Liver (tissue), 8 donors: ENCODE measurements at regions not wholly inside any gene's neighbourhood (a gene's known extent, or its start where the extent isn't known, plus 50 kb on each side); places are given as distances from the start of the nearest gene placed in this dataset.

Source experiments
- DNase-seq: peaks from one replicate; pipeline ENCODE4 v3.0.0-alpha.2; 2017; ENCODE audit warnings: low spot score
- H3K27ac ChIP-seq, 2 donors: one replicate each; pipeline ENCODE4 v1.7.0; 2013; ENCODE audit warnings: inconsistent platforms in 2 of 2, low read length in 2 of 2, control low read depth in 1 of 2, low read depth in 1 of 2, mild to moderate bottlenecking in 1 of 2
- H3K27me3 ChIP-seq, 4 donors: one replicate each; pipeline versions ENCODE4 v1.6.1 to v1.7.0; 2013; ENCODE audit warnings: low read length in 3 of 4, inconsistent platforms in 1 of 4, mild to moderate bottlenecking in 1 of 4, moderate library complexity in 1 of 4; ENCODE audit not compliant: control insufficient read depth in 4 of 4, insufficient read depth in 4 of 4
- H3K36me3 ChIP-seq, 4 donors: one replicate each; pipeline versions ENCODE4 v1.6.1 to v1.7.0; 2013; ENCODE audit warnings: low read length in 3 of 4, mild to moderate bottlenecking in 3 of 4, low read depth in 1 of 4, moderate library complexity in 1 of 4; ENCODE audit not compliant: control insufficient read depth in 4 of 4, insufficient read depth in 3 of 4
- H3K4me1 ChIP-seq, 4 donors: one replicate each; pipeline versions ENCODE4 v1.6.1 to v1.7.0; 2013; ENCODE audit warnings: low read length in 3 of 4, mild to moderate bottlenecking in 3 of 4, moderate library complexity in 1 of 4; ENCODE audit not compliant: control insufficient read depth in 4 of 4, insufficient read depth in 4 of 4
- H3K4me3 ChIP-seq, 3 donors: one replicate each; pipeline versions ENCODE4 v1.6.1 to v1.7.0; 2013; ENCODE audit warnings: low read length in 3 of 3, control low read depth in 1 of 3, low read depth in 1 of 3, mild to moderate bottlenecking in 1 of 3
- H3K9ac ChIP-seq, 2 donors: one replicate each; pipeline ENCODE4 v1.7.0; 2013; ENCODE audit warnings: low read length in 2 of 2, mild to moderate bottlenecking in 2 of 2, moderate library complexity in 2 of 2, control low read depth in 1 of 2, low read depth in 1 of 2
- H3K9me3 ChIP-seq, 4 donors: one replicate each; pipeline versions ENCODE4 v1.6.1 to v1.7.0; 2013; ENCODE audit warnings: low read length in 3 of 4; ENCODE audit not compliant: control insufficient read depth in 4 of 4
- EGR1 ChIP-seq, 2 donors: IDR thresholded peaks; 2 replicates each; pipeline ENCODE4 v1.6.1; 2016 to 2018; ENCODE audit warnings: antibody characterized with exemption in 2 of 2, low read depth in 2 of 2
- FOXA1 ChIP-seq: IDR thresholded peaks from 2 replicates; pipeline ENCODE4 v1.6.1; 2016; ENCODE audit warnings: antibody characterized with exemption
- GABPA ChIP-seq, 2 donors: IDR thresholded peaks in 1 of 2; conservative IDR thresholded peaks in 1 of 2; 2 replicates each; pipeline ENCODE4 v1.6.1; 2016; ENCODE audit warnings: antibody characterized with exemption in 2 of 2, mild to moderate bottlenecking in 1 of 2, moderate library complexity in 1 of 2
- HNF4A ChIP-seq, 2 donors: conservative IDR thresholded peaks; 2 replicates each; pipeline ENCODE4 v1.6.1; 2016; ENCODE audit warnings: antibody characterized with exemption in 2 of 2, mild to moderate bottlenecking in 2 of 2
- RAD21 ChIP-seq, 2 donors: IDR thresholded peaks; 2 replicates each; pipeline ENCODE4 v1.6.1; 2016; ENCODE audit warnings: antibody characterized with exemption in 2 of 2, mild to moderate bottlenecking in 2 of 2
- RXRA ChIP-seq, 2 donors: IDR thresholded peaks; 2 replicates each; pipeline ENCODE4 v1.6.1; 2017 to 2018; ENCODE audit warnings: antibody characterized with exemption in 2 of 2, mild to moderate bottlenecking in 1 of 2
- SP1 ChIP-seq: IDR thresholded peaks from 2 replicates; pipeline ENCODE4 v1.6.1; 2018; ENCODE audit warnings: antibody characterized with exemption, mild to moderate bottlenecking
- YY1 ChIP-seq: IDR thresholded peaks from 2 replicates; pipeline ENCODE4 v1.6.1; 2016; ENCODE audit warnings: antibody characterized with exemption, mild to moderate bottlenecking
- WGBS: extraction: QIAGEN DNeasy Blood & Tissue Kit; methylation state at CpG from one replicate; pipeline ENCODE4 v1.1.7; 2013; 5-methylcytosine and 5-hydroxymethylcytosine counted together
- TF ChIP-seq, protein P1 (sequence below): IDR thresholded peaks from 2 replicates; pipeline ENCODE4 v1.6.1; 2016; ENCODE audit warnings: antibody characterized with exemption
- TF ChIP-seq, protein P2 (sequence below): IDR thresholded peaks from 2 replicates; pipeline ENCODE4 v1.6.1; 2016; ENCODE audit warnings: antibody characterized with exemption
- TF ChIP-seq, protein P3 (sequence below): IDR thresholded peaks from 2 replicates; pipeline ENCODE4 v1.6.1; 2016; ENCODE audit warnings: antibody characterized with exemption, mild to moderate bottlenecking
- TF ChIP-seq, protein P4 (sequence below): fragments of 150-350 bp; IDR thresholded peaks from 2 replicates; pipeline ENCODE4 v1.5.1; 2017; ENCODE audit warnings: improper control_type of control experiment, low read depth, low read length; ENCODE audit not compliant: missing input control
- donor health status: healthy.
- donor health status: healthy.
- donor health status: healthy.
- donor health status: healthy.
- donor health status: healthy.

DNA sequence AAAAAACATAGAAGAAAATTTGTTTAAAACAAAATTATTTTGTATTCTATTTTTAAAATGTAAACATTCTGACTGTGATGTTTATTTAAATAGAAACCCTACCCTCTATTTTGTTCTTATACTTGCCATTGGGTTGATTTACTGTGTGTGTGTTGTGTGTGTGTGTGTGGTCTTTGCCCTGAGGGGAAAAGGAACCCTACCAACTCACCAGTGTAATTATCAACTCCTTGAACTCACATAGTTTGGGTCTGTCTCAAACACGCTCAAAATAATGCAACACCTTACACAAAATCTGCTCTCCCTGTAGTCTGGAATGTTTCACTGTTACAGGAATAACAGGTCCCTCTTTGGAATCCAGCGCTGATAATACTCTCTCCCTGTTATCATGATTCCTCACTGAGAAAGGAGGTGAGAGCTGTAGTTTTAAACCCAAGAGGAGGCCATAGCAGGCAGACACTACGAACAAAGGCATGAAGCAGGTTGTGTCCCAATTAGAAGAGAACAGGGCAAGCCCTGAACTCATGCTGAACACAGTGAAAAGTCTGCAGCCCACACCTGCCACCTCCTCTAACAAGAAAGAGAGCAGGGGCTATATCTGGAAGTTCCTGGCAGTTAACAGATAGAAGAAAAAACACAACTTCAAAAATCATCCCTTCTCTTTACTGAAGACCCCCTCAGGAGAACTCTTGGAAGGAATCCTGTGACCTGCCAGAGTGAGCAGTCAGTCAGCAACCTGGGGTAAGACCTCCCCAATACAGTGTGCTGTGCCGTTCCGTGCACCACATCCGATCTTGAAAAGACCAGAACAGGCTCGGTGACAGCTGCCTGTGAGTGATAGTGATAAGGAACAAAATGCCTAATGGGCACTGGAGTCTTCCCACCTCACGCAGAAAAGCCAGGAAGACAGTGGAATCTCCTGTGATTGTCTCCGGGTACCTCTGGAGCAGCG is 608.1 kb upstream of the ADAMTS16 start:
- Histone ChIP-seq H3K9ac (no peak overlapping the region), H3K27ac (no peak overlapping the region), H3K4me1 (no peaks in the 10 kb centered on the region), H3K36me3 (no peaks in the 10 kb centered on the region), H3K9me3 (no peaks in the 10 kb centered on the region), H3K27me3 (no peaks in the 10 kb centered on the region), H3K4me3 (no peak overlapping the region)
- no peak for TF ChIP-seq SP1
- TF ChIP-seq, protein P1, sequence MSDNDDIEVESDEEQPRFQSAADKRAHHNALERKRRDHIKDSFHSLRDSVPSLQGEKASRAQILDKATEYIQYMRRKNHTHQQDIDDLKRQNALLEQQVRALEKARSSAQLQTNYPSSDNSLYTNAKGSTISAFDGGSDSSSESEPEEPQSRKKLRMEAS, result no peak
- no peak for TF ChIP-seq GABPA (IDR thresholded peaks at IDR 0.05 in 1 of 2, conservative IDR thresholded peaks at IDR 0.05 in 1 of 2)
- TF ChIP-seq RXRA (IDR thresholded peaks at IDR 0.05), result no peak
- no peak for TF ChIP-seq YY1
- TF ChIP-seq HNF4A (conservative IDR thresholded peaks at IDR 0.05), result no peak
- TF ChIP-seq, protein P2, sequence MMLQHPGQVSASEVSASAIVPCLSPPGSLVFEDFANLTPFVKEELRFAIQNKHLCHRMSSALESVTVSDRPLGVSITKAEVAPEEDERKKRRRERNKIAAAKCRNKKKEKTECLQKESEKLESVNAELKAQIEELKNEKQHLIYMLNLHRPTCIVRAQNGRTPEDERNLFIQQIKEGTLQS, result no peak
- DNase-seq, result no peak
- 66% methylated on average over 10 of the region's 10 CpGs for WGBS

DNA sequence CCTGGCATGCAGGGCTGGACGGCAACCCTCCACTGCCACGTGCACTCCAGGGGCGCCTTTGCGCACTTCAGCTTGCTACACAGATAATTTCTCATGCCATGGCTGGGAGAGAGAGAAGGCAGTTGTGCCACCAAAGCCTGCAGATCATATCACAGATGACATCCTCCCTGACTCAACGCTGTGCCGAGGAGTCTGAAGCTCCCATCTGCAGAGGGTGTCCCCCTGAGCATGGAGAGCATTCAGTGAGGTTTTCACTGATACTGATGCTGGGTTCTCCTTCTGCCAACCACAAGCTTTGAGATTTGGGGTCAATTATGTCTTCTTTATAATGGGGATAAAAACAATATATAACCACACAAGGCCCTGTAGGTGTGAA is 607.4 kb upstream of the ADAMTS16 start:
- TF ChIP-seq, protein P3, sequence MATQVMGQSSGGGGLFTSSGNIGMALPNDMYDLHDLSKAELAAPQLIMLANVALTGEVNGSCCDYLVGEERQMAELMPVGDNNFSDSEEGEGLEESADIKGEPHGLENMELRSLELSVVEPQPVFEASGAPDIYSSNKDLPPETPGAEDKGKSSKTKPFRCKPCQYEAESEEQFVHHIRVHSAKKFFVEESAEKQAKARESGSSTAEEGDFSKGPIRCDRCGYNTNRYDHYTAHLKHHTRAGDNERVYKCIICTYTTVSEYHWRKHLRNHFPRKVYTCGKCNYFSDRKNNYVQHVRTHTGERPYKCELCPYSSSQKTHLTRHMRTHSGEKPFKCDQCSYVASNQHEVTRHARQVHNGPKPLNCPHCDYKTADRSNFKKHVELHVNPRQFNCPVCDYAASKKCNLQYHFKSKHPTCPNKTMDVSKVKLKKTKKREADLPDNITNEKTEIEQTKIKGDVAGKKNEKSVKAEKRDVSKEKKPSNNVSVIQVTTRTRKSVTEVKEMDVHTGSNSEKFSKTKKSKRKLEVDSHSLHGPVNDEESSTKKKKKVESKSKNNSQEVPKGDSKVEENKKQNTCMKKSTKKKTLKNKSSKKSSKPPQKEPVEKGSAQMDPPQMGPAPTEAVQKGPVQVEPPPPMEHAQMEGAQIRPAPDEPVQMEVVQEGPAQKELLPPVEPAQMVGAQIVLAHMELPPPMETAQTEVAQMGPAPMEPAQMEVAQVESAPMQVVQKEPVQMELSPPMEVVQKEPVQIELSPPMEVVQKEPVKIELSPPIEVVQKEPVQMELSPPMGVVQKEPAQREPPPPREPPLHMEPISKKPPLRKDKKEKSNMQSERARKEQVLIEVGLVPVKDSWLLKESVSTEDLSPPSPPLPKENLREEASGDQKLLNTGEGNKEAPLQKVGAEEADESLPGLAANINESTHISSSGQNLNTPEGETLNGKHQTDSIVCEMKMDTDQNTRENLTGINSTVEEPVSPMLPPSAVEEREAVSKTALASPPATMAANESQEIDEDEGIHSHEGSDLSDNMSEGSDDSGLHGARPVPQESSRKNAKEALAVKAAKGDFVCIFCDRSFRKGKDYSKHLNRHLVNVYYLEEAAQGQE, result no peak
- TF ChIP-seq EGR1 (IDR thresholded peaks at IDR 0.05; ENCODE audit: low read depth in 2 of 2), result no peak
- TF ChIP-seq, protein P1, result no peak
- TF ChIP-seq, protein P2, result no peak
- no peak for TF ChIP-seq FOXA1
- TF ChIP-seq, protein P4, sequence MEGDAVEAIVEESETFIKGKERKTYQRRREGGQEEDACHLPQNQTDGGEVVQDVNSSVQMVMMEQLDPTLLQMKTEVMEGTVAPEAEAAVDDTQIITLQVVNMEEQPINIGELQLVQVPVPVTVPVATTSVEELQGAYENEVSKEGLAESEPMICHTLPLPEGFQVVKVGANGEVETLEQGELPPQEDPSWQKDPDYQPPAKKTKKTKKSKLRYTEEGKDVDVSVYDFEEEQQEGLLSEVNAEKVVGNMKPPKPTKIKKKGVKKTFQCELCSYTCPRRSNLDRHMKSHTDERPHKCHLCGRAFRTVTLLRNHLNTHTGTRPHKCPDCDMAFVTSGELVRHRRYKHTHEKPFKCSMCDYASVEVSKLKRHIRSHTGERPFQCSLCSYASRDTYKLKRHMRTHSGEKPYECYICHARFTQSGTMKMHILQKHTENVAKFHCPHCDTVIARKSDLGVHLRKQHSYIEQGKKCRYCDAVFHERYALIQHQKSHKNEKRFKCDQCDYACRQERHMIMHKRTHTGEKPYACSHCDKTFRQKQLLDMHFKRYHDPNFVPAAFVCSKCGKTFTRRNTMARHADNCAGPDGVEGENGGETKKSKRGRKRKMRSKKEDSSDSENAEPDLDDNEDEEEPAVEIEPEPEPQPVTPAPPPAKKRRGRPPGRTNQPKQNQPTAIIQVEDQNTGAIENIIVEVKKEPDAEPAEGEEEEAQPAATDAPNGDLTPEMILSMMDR, result no peak
- no peak for TF ChIP-seq GABPA (IDR thresholded peaks at IDR 0.05 in 1 of 2, conservative IDR thresholded peaks at IDR 0.05 in 1 of 2)
- TF ChIP-seq SP1, result no peak
- no peak for TF ChIP-seq HNF4A (conservative IDR thresholded peaks at IDR 0.05)
- no peak for TF ChIP-seq RAD21 (IDR thresholded peaks at IDR 0.05)
- WGBS, result 91% methylated on average over 6 of the region's 6 CpGs

More for the DNA sequence above, 607.4 kb upstream of the ADAMTS16 start:
- Histone ChIP-seq H3K9ac (no peak overlapping the region), H3K4me1 (no peaks in the 10 kb centered on the region), H3K4me3 (no peak overlapping the region), H3K36me3 (no peaks in the 10 kb centered on the region), H3K27me3 (no peaks in the 10 kb centered on the region), H3K9me3 (peaks cover 0 to 3% (median 0%) of the 10 kb centered on the region in 4 donors), H3K27ac (no peak overlapping the region)
- no peak for DNase-seq
